NCI-H748 (cell line): ENCODE measurements at regions not wholly inside any gene's neighbourhood (a gene's known extent, or its start where the extent isn't known, plus 50 kb on each side); places are given as distances from the start of the nearest gene placed in this dataset.
A peak's percentile ranks its signal among the peaks of the same experiment; 100 is the strongest.
"Not testable (repeated sequence)": the region's sequence is repeated elsewhere in the genome, so short reads cannot be mapped to it uniquely, and the experiment has no call there.

ENCODE experiments used
- DNase-seq: peaks from one replicate; lab custom pipeline; 2025; ENCODE audit not compliant: unreplicated experiment; lab: John Stamatoyannopoulos, UW

- peak; percentile 65 for DNase-seq
Observed at GRCh38 chrX:111041018-111041462, 55.0 kb upstream of the PAK3 start.

DNA sequence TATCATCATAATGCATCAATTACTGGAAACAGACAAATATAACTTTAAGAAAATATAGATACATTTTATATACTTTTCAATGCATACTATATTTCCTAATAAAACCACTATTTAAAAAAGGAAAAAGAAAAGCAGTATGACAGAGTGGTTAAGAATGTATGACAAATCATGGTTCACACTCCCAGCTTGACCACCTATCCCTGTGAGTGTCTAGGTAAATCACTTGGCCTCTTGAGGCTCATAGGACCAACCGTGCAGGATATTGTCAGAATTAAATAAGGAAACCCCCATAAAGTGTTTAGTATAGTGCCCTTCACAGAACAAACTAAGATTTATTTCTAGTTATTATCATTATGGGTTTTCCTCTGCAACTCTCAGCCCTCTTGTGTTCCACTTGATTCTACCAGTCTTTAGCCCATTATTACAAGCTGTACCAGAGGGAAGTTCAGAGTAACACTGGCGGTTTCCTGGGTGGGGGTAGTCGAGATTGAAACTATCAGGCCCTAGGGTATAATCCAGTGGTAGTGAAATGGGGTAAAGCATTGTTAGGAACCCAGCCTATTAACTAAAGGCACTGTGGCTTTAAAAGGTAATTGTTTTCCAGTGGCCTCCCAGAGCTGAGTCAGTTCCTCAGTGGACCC lies 55.5 kb upstream of the PAK3 start:
- no peak for DNase-seq

DNA sequence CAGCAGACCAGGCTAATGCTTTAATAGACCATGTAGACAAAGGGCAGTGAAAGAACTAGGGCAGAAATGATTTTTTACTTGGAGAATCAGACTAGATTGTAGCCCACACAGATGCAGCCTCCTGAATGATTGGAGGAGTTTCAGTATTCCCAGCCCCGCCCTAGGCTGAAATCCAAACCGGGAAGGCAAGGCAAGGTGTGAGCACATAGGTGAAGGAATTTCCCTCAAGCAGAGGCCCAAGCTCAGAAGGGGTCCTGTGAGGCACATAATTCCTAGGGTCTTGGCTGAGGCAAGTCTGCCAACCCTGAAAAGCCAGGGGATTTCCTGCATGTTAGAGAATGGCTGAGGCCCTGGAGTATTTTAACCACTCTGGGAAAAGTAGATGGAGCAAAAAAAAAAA lies 56.4 kb upstream of the PAK3 start:
- no peak for DNase-seq

- DNase-seq = no peak
Observed at GRCh38 chrX:111035991-111036390, 60.0 kb upstream of the PAK3 start.

- no peak for DNase-seq
Observed at GRCh38 chrX:111035256-111035655, 60.7 kb upstream of the PAK3 start.

GRCh38 chrX:111022998-111023397 lies 73.0 kb upstream of the PAK3 start:
- not testable (repeated sequence) for DNase-seq

DNA sequence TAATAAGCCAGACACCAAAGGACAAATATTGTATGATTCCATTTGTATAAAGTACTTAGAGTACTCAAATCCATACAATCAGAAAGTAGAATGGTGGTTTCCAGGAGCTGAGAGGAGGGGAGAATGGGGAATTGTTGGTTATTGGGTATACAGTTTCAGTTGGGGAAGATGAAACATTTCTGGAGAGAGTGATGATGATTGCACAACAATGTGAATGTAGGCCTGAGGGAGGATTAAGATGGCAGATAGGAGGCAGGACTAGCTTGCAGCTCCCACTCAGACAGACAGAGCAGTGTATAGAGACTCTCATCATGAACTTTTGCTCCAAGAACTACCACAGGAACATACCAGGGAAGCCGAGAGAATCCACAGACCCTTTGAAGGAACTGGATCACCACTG lies 75.7 kb upstream of the PAK3 start:
- no peak for DNase-seq

DNA sequence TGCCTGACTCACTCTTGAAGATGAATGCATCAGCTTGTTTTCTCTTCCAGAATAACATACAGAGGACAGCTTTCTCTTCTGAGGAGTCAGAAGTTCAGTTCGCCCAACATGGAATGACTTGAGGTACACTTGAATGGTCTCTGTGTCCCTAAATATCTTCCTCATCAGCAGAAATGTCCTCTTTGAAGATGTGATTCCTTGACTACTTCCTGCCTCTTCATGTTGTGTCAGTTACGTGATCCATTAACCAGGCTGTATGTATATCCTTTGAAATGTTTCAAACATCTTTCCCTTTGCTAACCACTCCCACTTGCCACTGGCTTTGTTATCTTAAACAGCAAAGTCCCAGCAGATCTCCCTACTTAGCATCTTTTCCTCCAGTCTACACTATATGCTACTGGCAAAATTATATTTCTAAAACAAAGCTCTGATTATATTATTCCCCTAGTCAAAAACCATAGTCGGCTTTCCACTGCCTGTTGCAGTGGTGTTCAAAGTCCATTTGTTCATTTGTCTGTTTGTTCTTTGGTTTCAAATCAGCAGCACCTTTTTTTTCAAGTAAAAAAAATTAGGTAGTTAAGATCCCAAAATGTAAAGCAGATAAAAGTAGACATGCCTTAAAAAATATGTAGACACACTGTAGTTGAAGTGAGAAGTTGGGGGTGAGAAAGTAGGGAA lies 82.1 kb upstream of the PAK3 start:
- DNase-seq = no peak

DNA sequence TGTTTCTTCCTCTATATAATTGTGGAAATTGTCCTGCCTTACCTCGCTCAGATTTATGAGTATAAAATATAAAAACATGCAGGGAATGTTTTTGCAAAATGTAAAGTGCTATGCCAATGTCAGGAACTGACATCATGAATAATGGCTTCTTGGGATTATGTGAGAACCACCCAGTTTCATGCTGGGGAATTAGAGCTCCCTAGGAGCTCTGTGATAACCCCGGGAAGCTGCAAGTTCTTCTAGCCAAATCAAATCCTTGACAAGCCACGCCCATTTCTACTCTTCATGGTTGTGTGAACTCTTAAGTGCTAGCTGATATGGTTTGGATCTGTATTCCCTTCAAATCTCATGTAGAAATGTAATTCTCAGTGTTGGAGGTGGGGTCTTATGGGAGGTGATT lies 85.9 kb upstream of the PAK3 start:
- no peak for DNase-seq

DNA sequence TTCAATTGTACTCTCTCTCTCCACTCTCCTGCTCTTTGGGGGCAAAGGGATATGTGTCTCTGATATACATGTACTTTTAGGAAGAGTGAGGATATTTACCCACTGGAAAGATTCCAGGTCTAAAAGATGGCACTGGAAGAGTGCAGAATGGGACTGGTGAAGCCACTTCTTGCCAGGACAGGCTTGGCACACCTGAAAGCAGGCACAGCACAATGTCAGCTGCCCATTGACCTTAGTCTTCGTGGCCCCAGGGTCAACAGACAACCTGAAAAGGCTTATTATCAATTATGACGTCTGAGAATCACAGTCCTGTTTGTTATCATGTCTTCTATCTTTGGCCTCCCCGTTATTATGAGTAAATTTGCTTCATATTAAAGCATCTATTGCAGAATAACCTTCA lies 86.7 kb upstream of the PAK3 start:
- no peak for DNase-seq

- no peak for DNase-seq
Observed at GRCh38 chrX:111008126-111008525, 87.9 kb upstream of the PAK3 start.

DNA sequence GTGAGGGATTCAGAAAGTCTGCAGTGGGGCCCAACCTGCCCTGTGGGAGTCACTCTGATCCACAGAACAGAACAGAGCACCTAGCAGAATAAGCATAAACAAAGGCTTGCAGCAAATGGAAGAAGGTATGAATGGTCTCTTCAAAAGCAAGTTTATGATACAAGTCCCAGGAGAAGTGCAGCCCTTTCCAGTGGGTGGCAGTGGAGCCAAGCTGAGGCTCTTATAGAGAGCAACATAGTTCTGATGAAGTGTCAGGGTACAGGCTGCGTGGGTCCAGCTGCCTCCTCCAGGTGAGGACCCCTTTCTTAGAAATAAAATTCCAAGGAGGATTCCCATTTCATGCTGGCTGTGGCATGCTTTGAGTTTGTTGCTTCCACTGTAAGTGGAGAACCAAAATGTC lies 88.8 kb upstream of the PAK3 start:
- DNase-seq = no peak

- DNase-seq = no peak
Observed at GRCh38 chrX:111006116-111006515, 89.9 kb upstream of the PAK3 start.

GRCh38 chrX:111005166-111005565 lies 90.8 kb upstream of the PAK3 start:
- no peak for DNase-seq

DNA sequence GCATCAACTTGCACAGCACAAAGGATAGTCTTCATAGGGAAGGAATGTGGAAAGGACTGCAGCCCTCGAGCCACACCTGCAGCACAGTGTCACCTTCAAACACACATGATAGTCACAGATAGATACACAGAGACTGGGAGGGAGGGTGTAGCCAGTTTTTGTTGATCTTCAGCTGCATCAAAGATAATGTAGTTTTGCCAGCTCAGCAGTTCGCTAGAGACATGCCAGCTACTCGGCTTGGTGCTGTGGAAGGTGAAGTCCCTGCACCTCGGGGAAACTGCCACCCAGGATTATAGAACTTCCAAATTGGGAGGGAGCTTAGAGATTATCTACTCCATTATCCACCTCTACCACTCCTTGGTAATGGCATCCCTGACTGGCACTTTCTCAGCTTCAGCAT lies 92.9 kb upstream of the PAK3 start:
- no peak for DNase-seq

- DNase-seq = peak; percentile 62
Observed at GRCh38 chrX:110992611-110993010, 103.4 kb upstream of the PAK3 start.

- no peak for DNase-seq
Observed at GRCh38 chrX:110989869-110990268, 106.1 kb upstream of the PAK3 start.

DNA sequence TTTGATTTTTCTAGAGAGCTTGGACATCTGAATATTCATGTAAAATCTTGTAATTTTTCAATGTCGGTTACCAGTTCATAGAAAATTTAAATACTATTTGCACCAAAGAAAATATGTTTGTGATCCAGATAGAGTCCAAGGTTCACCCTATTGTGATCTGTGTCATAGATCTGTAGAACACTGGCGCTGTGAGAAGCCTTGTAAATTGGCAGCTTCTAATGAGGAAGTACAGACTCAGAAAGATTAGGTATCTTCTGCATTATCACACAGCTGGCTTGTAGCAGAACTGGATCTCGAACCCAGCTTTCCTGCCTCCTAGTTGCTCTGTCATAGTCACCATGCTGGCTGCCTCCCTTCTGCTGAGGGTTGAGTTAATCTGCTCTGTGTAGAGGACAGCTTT lies 106.5 kb upstream of the PAK3 start:
- DNase-seq = no peak

GRCh38 chrX:110987292-110987691 lies 108.7 kb upstream of the PAK3 start:
- peak; percentile 5 for DNase-seq

- peak; percentile 88 for DNase-seq
Observed at GRCh38 chrX:110985470-110985869, 110.5 kb upstream of the PAK3 start.

DNA sequence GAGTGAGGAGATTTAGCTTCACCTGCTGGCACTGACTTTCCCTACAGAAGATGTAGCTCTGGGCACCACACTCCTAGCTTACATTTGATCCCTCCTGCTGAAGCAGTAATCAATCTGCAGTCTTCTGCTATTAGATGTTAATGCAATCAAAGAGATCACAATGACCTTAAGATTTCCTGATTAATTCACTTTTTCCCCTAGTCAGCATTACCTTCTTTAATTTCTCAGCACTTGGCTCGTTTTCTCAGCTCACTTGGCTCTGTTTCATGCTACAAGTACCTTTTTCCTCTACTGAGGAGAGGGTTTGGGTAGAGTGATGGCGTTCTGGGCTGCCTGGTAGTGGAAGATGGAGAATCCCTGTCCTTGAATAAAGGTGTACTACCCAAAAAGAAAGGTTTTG lies 113.0 kb upstream of the PAK3 start:
- DNase-seq = no peak

GRCh38 chrX:110966839-110967238 lies 129.2 kb upstream of the PAK3 start:
- DNase-seq = no peak

- no peak for DNase-seq
Observed at GRCh38 chrX:110966091-110966454, 129.9 kb upstream of the PAK3 start.
